ENCODE measurements at regions not wholly inside any gene's neighbourhood (a gene's known extent, or its start where the extent isn't known, plus 50 kb on each side); places are given as distances from the start of the nearest gene placed in this dataset.

DNA sequence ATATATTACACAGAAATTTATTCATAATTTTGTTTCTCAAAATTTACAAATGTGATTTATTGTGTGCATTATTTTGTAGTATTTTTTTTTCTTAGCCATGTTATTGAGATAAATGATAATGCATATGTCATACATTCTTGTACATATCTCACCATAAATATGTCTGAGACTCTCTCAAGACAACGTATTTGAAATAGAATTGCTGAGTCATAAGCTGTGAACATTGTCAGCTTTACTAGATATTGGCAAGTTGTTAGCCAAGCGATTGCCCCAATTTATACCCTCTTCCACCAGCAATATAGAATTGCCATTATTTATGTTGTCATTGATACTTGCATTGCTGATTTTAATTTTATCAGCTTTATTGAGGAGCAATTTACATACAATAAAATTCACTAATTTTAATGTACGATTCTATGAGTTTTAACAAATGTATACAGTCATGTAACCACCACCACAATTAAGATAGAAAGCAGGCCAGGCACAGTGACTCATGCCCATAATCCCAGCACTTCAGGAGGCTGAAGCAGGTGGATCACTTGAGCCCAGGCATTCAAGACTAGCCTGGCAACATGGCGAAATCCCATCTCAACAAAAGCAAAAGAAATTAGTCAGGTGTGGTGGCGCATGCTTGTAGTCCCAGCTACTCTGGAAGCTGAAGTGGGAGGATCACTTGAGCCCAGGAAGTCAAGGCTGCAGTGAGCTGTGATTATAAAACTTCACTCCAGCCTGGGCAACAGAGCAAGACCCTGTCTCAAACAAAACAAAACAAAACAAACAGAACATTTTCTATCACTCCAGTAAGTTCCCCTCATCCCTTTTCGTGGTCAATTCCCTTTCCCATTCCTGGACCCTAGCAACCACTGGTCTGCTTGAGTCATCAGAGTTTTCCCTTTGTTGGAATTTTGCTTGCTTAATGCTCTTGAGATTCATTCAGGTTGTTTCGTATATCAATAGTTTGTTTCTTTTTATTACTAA lies 373.1 kb downstream of the MFSD1 start:
- no peak for DNase-seq

DNA sequence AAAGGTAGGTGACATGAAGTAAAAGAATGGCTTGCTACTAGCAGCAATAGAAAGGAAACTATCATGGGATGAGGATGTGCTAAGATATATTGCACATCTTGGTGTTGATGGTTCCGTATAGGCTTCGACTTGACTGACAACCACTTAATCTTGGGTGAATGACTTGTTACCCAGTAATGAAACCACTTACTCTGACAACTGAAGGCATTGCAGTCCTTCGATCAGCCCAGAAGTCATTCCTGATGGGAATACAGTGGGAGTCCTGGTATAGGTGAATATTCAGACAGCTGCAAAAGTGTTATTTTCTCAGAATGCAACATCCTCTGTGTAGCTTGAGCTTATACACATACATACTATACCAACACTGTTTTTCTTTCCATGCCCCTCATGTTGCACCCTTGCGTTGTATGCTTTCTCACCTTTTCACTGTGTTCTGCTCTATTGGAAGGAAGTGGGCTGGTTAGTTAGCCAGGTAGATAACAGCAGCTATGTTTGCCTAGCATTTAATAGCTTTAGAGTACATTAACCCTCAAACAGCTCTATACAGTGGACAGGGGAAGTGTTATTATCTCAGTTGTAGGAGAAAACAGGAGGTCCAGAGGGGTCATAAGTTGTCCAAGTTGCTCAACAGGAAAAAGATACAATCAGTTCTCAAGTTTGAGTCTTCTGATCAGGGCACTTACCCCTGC lies 376.5 kb downstream of the MFSD1 start:
- no peak for DNase-seq

DNA sequence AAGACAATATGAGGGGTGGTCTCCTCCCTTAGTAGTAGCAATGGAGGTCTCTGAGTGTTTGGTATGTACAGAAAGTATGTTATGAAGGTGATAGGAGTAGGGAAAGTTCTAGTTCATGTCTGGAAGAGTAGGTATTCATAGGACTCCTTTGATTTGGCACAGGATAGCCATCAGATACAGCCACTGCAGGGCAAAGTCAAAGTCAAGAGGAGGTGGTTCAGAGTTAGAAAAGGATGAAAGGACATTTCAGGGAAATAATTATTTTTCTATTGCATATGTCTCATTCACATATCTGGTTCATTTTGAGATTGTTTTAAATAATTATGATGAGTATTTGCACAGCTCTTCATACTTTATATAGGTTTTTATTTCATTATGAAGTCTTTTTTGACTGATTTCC lies 381.1 kb downstream of the MFSD1 start:
- DNase-seq: no peak

DNA sequence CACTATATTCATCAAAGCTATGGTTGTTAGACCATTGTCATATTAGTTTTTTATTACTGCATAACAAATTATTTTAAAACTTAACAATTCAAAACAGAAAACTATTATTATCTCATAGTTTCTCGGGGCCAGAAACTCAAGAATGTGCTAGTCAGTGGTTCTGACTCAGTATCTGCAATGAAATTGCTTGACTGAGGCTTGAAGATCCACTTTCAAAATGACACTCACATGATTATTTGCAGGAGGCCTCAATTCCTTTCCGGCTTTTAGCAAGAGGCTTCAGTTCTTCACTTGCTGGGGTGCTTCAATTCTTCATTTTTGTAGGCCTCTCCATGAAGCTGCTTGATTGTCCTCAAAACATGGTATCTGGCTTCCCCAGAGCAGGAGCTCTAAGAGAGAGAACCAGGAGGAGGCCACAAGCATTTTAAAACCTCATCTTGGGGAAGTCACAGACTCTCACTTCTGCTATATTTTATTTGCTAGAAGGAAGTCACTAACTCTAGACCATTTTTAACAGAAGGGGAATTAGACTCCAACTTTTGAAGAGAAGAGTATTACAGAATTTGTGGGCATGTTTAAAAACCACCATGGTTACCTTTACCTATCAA lies 383.7 kb downstream of the MFSD1 start:
- DNase-seq: no peak

DNA sequence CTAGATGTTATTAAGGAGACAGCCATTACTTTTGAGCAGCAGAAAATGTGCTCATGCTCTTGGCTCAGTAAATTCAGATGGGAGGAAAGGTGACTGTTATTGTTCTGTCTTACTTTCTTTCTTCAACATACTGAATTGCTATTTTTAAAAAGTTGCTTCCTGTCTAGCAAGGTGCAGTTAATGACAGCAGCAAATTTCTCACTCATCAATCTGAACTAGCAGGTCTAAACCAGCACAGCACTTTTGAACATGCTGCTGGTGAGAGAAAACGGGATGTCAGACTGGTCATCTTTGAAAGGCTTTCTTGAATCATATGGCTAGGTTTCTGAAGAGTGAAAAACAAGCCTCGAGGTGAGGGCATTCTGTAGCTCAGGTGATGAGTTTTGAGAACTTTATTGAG lies 384.7 kb downstream of the MFSD1 start:
- DNase-seq: no peak

DNA sequence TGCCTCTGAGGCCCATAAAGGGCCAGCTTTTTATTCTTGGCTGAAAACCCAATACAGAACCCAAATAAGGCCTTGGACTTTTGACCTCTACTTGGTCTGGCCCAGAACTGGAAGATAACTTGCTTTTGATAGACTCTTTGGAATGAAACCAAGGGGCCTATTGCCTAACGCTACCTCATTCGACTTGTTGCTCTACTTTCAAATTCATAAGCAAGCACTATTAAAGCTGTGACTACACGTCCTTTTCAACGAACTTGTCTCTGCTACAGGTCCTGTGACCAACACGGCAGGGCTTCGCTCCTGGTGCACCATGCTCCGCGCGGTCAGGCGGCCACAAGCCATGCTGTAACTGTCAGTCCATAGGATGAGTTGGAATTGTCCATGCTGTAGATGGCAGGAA lies 385.4 kb downstream of the MFSD1 start:
- no peak for DNase-seq

DNA sequence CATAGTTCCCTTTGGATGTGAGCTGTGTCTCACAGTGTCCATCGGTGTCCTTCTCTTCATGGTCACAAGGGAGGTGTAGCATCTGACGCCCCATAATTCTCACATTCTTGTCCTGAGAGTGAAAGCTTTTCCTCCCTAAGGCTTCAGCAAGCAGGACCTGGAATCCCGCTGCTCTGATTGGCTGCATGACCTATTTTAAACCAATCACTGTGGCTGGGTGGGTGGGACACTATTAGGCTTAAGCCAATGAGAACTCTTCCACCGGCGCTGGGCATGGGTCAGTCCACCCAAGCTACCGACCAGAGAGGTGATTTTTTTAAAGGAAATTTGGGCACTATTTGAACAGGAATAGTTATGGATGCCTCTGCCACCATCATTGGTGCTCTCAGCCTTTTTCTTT lies 385.9 kb downstream of the MFSD1 start:
- no peak for DNase-seq

DNA sequence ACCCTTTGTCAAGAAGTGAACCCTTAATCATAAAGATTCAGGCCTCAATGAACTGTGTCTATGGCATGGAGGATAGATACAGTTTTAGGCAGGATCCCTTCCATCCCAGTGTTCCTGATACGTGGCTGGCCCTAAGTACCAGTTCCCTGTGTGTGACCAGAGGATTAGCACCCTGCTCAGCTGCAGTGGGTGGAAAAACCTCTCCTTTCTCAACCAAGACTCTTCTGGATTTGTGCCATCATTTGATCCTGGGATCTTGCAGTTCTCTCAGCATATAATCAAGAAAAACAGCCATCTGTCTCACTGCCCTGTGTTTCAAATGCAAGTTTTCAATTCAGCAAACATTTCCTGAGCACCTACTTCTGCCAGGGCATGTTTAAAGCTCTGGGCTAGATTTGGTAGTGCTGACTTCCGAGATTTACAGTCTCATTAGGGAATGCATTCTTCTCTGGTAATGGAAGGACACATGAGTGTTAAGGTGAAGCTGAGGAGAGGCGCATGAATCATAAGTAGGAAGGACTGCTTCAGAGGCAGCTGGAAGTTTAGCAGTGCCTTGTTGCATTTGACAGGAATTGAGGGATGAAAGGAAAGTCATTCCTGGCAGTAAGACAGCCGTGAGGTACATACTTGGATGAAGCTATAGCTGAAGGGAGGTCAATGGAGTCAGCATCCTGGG lies 388.3 kb downstream of the MFSD1 start:
- DNase-seq: no peak

DNA sequence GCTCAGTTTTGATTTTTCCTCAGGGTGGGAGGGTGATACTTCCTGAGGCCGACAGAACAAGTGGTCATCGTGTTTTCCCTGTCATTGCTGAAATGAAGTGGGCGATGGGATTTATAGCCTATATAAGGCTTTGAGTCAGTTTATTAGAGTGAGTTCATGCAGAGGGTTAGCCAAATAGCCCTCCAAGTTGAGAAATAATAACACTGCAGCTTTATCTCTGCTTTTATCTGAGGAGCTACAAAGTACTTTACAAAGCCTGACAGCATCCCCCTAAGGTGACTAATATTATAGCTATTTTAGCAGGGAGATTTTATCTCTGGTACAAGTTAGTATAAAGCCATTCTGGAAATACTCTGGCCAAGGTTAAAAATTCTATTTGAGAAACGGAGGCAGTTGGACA lies 389.6 kb downstream of the MFSD1 start:
- DNase-seq: no peak

DNA sequence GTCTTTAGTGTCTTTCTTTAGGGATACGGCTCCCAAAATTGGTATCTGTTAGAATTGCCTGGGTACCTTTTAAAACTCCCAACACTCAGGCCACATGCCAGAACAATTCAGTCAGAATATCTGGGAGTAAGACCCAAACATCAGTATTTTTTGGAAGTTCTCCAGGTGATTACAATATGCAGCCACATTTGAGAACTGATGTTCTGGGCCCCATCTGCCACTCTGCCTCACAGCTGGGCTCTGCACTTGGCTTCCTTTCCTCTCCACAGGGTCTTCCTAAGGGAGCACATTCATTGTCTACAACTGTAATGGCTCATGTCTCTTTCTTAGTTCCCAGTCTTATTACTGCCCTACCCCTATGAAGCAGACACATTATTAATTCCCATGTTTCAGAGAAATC lies 394.5 kb downstream of the MFSD1 start:
- DNase-seq: no peak

DNA sequence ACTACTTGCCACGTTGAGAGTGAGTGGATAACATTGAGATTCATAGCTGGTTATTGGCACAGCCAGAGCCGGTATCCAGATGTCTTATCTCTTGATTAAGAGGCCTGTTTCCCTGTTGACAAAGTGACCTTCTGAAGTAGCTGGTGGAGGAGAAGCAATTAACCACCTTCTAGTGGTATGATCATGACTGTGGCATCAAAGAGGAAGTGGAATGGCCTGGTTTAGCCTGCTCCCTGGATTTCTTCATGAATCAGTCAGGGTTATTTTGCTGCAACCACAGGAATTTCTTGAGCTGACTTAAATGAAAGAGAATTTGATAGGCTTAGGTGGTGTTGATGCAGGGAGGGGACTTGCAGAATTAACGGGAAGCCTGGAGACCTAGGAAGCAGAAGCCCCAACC lies 398.3 kb downstream of the MFSD1 start:
- DNase-seq: no peak

DNA sequence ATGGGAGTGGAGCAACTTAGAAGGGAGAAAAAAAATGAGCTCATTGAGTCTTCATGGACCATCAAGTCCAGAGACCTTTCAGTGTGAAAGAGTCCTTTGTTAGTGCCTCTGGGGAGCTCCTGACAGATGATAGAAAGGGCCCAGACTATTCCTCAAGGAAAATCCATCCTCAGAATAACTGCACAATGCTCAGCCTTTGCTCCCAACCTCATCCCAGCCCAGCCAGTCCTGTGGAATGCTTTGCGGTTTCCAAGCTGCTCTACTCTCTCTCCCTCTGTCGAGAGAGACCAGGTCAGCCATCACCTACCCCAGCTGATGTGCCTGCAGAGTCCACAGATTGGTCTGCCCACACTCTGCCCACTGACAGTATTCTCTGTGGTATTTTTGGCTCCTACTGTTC lies 406.2 kb downstream of the MFSD1 start:
- no peak for DNase-seq

DNA sequence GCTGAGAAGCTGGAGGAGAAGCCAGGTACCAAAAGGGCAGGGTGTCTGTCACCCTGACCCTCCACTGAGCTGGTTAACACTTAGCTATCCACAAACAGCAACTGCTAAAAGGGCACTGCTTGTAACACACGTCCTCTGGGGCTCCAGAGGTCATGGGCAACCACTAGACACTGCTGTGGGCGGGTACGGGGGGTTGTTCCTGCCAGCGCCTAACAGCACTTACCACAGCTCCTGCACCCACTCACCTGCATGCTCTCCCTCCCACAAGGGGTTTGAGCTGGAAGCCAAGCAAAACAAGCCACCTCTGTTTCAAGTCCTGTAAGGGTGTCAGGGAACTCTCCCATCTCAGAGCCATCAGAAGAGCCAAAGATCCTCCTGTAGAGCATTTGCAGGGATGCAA lies 407.6 kb downstream of the MFSD1 start:
- no peak for DNase-seq

DNA sequence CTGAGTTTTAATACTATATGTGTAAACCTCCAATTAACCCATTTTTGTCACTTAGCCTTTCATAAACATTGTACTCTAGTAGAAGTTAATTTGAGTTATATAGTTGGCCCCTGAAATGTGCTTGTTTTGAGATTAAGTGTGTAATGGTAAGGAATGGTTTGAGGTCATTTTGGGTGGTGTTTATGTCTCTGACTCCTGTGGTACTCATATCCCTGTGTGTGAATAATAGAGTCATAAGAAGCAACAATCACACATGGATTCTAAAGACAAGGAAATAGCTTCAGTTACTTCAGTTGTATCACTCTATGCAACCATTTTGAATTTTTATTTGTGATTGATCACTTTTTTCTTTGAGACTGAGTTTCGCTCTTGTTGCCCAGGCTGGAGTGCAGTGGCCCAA lies 408.5 kb downstream of the MFSD1 start:
- no peak for DNase-seq

DNA sequence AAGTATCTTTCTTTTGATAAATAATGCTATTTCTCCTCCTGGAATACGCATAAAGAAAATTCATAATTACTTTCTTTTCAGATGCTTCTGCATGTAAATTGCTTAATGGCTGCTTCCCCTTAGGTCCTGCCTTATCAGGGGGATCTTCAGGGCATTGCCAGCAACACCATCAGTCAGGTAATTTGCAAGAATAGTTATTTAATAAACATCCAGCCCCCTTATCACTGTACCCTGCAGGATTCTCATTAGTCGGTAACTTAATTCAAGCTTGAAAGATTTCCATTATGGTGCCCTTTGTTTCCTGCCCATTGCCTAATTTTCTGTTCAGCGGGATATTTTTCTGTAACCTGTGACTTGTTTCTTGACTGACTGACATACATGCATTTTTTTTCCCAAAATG lies 414.5 kb downstream of the MFSD1 start:
- DNase-seq: no peak

DNA sequence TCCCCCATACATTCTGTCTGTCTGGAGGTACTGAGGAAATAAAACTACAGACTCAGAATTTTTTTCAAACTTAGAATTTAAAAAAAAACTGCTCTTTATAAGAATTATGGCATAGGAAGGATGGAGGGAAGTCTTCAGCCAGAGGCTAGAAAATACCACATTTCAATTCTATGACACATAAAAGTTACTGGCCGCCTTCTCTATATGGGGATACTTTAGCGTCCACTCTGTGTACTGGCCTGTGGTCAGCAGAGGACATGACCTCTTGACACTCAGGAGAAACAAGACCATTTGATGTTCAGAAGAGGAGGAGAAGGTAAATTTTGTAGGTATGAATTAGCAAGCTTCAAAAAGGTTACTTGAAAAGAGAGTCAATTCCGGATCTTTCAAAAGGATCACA lies 417.4 kb downstream of the MFSD1 start:
- no peak for DNase-seq

DNA sequence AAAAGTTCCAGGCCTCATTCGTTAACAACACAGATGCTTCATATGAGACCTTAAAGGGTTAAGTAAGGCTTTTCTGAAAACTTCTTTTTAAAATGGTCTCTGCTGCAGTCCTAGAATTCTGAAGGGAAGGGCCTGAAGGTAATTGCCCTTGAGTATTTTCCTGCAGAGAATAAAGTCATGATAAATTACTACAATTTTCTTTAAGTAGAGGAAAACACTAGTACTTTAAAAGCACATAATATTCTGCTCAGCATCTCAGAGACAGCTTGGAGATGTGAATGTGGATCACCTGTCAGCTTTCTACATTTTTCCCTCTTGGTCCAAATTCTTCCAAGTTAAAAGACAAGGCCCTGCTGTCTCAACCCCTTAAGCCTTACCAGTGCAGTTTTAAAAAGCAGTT lies 419.5 kb downstream of the MFSD1 start:
- no peak for DNase-seq

DNA sequence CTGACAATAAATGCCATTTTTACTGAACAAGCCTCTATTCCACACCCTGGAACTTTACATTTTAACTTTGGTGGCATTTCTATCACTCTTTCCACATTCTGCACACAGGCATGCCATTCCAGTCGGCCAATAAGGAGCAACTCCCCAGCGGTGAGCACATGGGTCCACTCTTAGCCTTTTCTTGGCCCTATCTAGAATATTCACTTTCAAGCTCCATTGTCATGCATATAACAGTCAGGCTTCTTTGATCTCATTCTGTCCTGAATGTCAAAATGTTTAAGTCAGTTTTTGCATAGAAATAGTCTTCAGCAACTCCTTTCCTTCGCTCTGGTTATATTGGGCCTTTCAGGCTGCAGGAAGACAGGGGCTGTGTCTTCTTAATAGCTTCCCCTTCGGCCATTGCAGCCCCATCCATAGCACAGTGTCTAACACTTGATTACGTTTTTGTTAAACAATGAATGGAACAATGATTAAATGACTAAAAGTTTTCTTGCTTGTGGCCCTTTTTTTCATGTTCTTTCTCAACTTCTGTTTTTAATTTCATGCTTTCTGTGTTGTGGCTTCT lies 427.3 kb downstream of the MFSD1 start:
- DNase-seq: no peak

DNA sequence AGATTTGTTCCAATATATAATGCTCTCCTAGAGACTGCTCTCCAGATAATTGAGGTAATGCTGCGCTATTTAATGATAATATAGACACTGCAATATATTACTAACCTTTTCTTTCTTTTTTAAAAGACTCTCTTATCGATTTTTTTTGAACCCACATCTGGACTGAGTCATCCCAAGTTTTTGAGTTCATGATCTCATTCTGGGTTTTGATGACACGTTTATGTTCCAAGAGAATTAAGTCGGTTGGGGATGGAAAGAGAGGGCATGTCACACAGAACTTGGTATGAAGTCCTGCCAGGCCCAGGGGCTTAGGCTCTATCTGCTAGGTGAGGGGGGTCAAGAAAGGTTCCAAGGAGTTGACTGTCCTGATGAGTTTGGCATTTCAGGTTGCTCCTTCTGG lies 431.1 kb downstream of the MFSD1 start:
- DNase-seq: no peak

DNA sequence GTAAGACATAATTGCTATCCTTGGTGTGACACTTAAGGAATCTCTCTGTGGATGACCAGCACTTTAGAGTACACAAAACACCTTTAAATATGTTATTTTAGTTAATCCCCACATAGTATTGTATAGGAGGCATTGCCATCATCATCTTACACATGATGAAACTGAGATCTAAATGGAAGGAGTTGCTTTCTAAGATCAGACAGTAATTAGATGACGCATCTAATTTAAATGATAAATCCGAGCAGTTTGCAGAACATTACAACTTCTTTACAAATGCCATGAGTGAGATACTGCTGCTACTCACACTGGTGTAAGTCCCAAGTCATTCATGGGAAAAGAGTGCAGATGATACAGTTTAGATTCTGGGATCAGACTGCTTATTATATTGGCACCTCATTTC lies 431.9 kb downstream of the MFSD1 start:
- DNase-seq: no peak

DNA sequence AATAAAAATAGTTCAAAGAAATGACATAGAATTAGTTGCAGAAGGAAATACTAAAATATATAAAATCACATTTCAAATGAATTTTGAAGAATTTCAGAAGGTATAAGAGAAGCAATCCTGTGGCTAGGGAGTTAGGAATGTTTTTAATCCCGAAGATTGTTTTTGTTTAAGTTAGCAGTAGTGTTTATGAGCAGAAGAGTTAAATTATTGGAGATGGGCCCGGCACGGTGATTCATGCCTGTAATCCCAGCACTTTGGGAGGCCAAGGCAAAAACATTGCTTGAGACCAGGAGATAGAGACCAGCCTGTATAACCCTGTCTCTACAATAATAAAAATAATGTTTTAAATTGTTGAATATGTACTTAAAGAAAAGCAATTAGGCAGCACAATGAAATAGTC lies 432.5 kb downstream of the MFSD1 start:
- DNase-seq: no peak

DNA sequence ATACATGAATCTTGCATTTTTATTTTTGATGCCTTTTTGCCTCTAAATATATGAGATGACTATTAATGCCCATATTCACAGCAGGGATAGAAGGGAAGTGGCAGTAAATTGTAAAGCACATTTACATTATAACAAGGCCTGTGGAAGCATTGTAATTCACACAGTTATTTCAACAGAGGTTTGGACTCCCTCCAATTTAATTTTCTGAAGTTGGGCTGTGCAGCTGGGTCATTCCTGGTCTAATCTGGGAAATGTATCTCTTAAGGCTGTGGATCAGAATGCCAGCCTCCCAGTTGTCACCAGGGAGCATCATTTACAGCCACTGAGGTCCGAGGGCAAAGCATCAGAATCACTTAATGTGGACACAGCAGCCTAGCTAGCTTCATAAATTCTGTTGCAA lies 434.5 kb downstream of the MFSD1 start:
- DNase-seq: no peak

DNA sequence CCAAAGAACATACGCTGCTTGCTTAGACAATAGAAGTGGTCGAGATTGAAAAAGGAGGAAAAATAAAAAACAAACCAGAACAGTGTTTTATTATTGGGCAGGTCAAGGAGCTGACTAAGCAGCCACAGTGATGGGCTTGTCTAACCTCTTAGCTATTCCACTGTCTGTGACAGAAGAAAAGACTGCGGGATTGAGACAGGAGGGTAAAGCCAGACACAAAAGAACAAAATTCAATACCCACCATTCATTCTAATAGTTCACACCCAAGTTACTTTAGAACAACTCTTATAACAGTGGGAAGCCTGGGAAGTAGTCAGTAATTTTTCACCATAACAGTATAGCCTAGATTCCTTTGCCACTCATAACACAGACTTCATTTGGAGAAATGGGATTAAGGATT lies 435.4 kb downstream of the MFSD1 start:
- no peak for DNase-seq

All from stimulated activated CD4-positive, alpha-beta T cell treated with anti-CD3 and anti-CD28 coated beads, Interleukin-12 subunit alpha, Interleukin-12 subunit beta, amount 100 ng/mL, for 4 hours (primary cell).